A172 (cell line): ENCODE measurements at regions not wholly inside any gene's neighbourhood (a gene's known extent, or its start where the extent isn't known, plus 50 kb on each side); places are given as distances from the start of the nearest gene placed in this dataset.
A peak's percentile ranks its signal among the peaks of the same experiment; 100 is the strongest.
"Not testable (repeated sequence)": the region's sequence is repeated elsewhere in the genome, so short reads cannot be mapped to it uniquely, and the experiment has no call there.

Source experiments
- DNase-seq: peaks from one replicate; pipeline ENCODE4 v3.0.0-alpha.2; 2015; ENCODE audit warnings: low spot score

- DNase-seq: not testable (repeated sequence)
These were observed 734.9 kb downstream of the TENT5A start for GRCh38 chr6:81017586-81017985.

- DNase-seq: no peak
These were observed 748.6 kb downstream of the TENT5A start for GRCh38 chr6:81003894-81004293.

GRCh38 chr6:81003156-81003555 is 749.3 kb downstream of the TENT5A start:
- peak; percentile 2 for DNase-seq

GRCh38 chr6:81002126-81002525 is 750.4 kb downstream of the TENT5A start:
- DNase-seq: no peak

- DNase-seq: no peak
These were observed 761.2 kb downstream of the TENT5A start for GRCh38 chr6:80991316-80991715.

- DNase-seq: no peak
These were observed 763.6 kb downstream of the TENT5A start for GRCh38 chr6:80988892-80989291.

- no peak for DNase-seq
These were observed 764.2 kb downstream of the TENT5A start for GRCh38 chr6:80988286-80988685.

GRCh38 chr6:80981226-80981625 is 771.3 kb downstream of the TENT5A start:
- not testable (repeated sequence) for DNase-seq

GRCh38 chr6:80976336-80976735 is 776.1 kb downstream of the TENT5A start:
- peak; percentile 5 for DNase-seq

- DNase-seq: no peak
These were observed 777.9 kb downstream of the TENT5A start for GRCh38 chr6:80974579-80974978.

- DNase-seq: peak; percentile 0
These were observed 783.0 kb downstream of the TENT5A start for GRCh38 chr6:80969439-80969838.

- no peak for DNase-seq
These were observed 784.9 kb downstream of the TENT5A start for GRCh38 chr6:80967609-80968008.

GRCh38 chr6:80962382-80962781 is 790.1 kb downstream of the TENT5A start:
- no peak for DNase-seq

- DNase-seq: no peak
These were observed 791.3 kb downstream of the TENT5A start for GRCh38 chr6:80961166-80961565.

- DNase-seq: no peak
These were observed 793.4 kb downstream of the TENT5A start for GRCh38 chr6:80959034-80959433.

- DNase-seq: peak; percentile 4
These were observed 795.6 kb downstream of the TENT5A start for GRCh38 chr6:80956898-80957297.

- DNase-seq: peak; percentile 23
These were observed 800.0 kb downstream of the TENT5A start for GRCh38 chr6:80952479-80952878.

- no peak for DNase-seq
These were observed 806.1 kb downstream of the TENT5A start for GRCh38 chr6:80946402-80946801.

GRCh38 chr6:80942911-80943310 is 809.6 kb downstream of the TENT5A start:
- no peak for DNase-seq

- no peak for DNase-seq
These were observed 811.5 kb downstream of the TENT5A start for GRCh38 chr6:80940976-80941375.

- no peak for DNase-seq
These were observed 811.9 kb downstream of the TENT5A start for GRCh38 chr6:80940571-80940970.

GRCh38 chr6:80939898-80940297 is 812.6 kb downstream of the TENT5A start:
- no peak for DNase-seq

- no peak for DNase-seq
These were observed 813.0 kb downstream of the TENT5A start for GRCh38 chr6:80939480-80939879.

- DNase-seq: no peak
These were observed 814.4 kb downstream of the TENT5A start for GRCh38 chr6:80938131-80938530.

- no peak for DNase-seq
These were observed 820.1 kb downstream of the TENT5A start for GRCh38 chr6:80932359-80932758.
